ENCODE measurements at regions not wholly inside any gene's neighbourhood (a gene's known extent, or its start where the extent isn't known, plus 50 kb on each side); places are given as distances from the start of the nearest gene placed in this dataset.

GRCh38 chr9:113793558-113793957, 82.6 kb upstream of the ZNF618 start:
- TF ChIP-seq CTCF (IDR thresholded peaks at IDR 0.05) (no peak), POLR2A (IDR thresholded peaks at IDR 0.05) (no peak)
